OCI-LY1 (cell line): ENCODE measurements at regions not wholly inside any gene's neighbourhood (a gene's known extent, or its start where the extent isn't known, plus 50 kb on each side); places are given as distances from the start of the nearest gene placed in this dataset.

Experiments used
- H2AFZ ChIP-seq: fragments of 200-600 bp; sonication (generic), shearing (Covaris generic); 2 replicates; pipeline ENCODE4 v1.6.0; 2014; ENCODE audit warnings: antibody characterized with exemption, mild to moderate bottlenecking, low read length
- H3F3A ChIP-seq: fragments of 200-600 bp; sonication (generic), shearing (Covaris generic); 2 replicates; pipeline ENCODE4 v1.6.0; 2014; ENCODE audit warnings: mild to moderate bottlenecking, antibody characterized with exemption, low read length, moderate library complexity; ENCODE audit not compliant: insufficient read depth
- H3K27ac ChIP-seq: fragments of 200-600 bp; sonication (generic); 2 replicates; pipeline ENCODE4 v1.5.1; 2014; ENCODE audit warnings: low read length, mixed run types, mild to moderate bottlenecking, low read depth; ENCODE audit not compliant: poor library complexity, severe bottlenecking
- H3K27me3 ChIP-seq: fragments of 200-600 bp; sonication (generic); 2 replicates; pipeline ENCODE4 v1.6.0; 2014; ENCODE audit warnings: antibody characterized with exemption, mild to moderate bottlenecking, low read length, moderate library complexity; ENCODE audit not compliant: insufficient read depth
- H3K36me3 ChIP-seq: fragments of 200-600 bp; sonication (generic); 2 replicates; pipeline ENCODE4 v1.6.1; 2014; ENCODE audit warnings: mild to moderate bottlenecking, antibody characterized with exemption, low read length, moderate library complexity, mixed read lengths; ENCODE audit not compliant: insufficient read depth
- H3K4me1 ChIP-seq: fragments of 200-600 bp; sonication (generic); 2 replicates; pipeline ENCODE4 v1.5.1; 2014; ENCODE audit warnings: mild to moderate bottlenecking, low read length, moderate library complexity; ENCODE audit not compliant: insufficient read depth, severe bottlenecking
- H3K4me2 ChIP-seq: fragments of 200-600 bp; sonication (generic), shearing (Covaris generic); 2 replicates; pipeline ENCODE4 v1.6.1; 2014; ENCODE audit warnings: low read length
- H3K4me3 ChIP-seq: fragments of 200-600 bp; sonication (generic); 2 replicates; pipeline ENCODE4 v1.5.1; 2014; ENCODE audit warnings: low read length, low read depth, mild to moderate bottlenecking, mixed read lengths; ENCODE audit not compliant: poor library complexity, severe bottlenecking
- H3K79me2 ChIP-seq: fragments of 200-600 bp; shearing (Covaris generic); 2 replicates; pipeline ENCODE4 v1.6.1; 2016; ENCODE audit warnings: mixed run types, low read length, mixed read lengths; ENCODE audit not compliant: insufficient read depth
- H3K9ac ChIP-seq: fragments of 200-600 bp; sonication (generic), shearing (Covaris generic); 2 replicates; pipeline ENCODE4 v1.6.1; 2014; ENCODE audit warnings: mild to moderate bottlenecking, low read length, mixed read lengths
- H3K9me2 ChIP-seq: fragments of 200-600 bp; sonication (generic), shearing (Covaris generic); 2 replicates; pipeline ENCODE4 v1.6.1; 2014; ENCODE audit warnings: low read depth, mild to moderate bottlenecking, low read length, mixed read lengths
- H3K9me3 ChIP-seq: fragments of 200-600 bp; shearing (Covaris generic); 2 replicates; pipeline ENCODE4 v1.6.1; 2014; ENCODE audit warnings: low read length, mixed read lengths
- H4K20me1 ChIP-seq: fragments of 200-600 bp; sonication (generic), shearing (Covaris generic); 2 replicates; pipeline ENCODE4 v1.6.0; 2016; ENCODE audit warnings: mild to moderate bottlenecking, low read length; ENCODE audit not compliant: insufficient read depth
- CTCF ChIP-seq: fragments of 200-600 bp; sonication (generic), shearing (Covaris generic); IDR thresholded peaks from 2 replicates; pipeline ENCODE4 v1.5.1; 2017; ENCODE audit warnings: mild to moderate bottlenecking, antibody characterized with exemption, low read length, moderate library complexity, mixed read lengths
- EZH2 ChIP-seq: fragments of 200-600 bp; sonication (generic), shearing (Covaris generic); IDR thresholded peaks from 2 replicates; pipeline ENCODE4 v1.8.0; 2017; ENCODE audit warnings: borderline replicate concordance, mixed run types, mild to moderate bottlenecking, antibody characterized with exemption, low read length, moderate library complexity, mixed read lengths

- Histone ChIP-seq H3K9me3 (no peaks in the 10 kb centered on the region), H3K4me3 (no peak overlapping the region), H2AFZ (no peak overlapping the region), H3F3A (no peaks in the 10 kb centered on the region), H3K9me2 (no peaks in the 10 kb centered on the region), H3K27me3 (no peaks in the 10 kb centered on the region), H3K79me2 (no peaks in the 10 kb centered on the region), H3K4me2 (no peak overlapping the region), H3K9ac (no peak overlapping the region), H3K36me3 (no peaks in the 10 kb centered on the region), H3K4me1 (no peaks in the 10 kb centered on the region), H3K27ac (no peak overlapping the region), H4K20me1 (no peaks in the 10 kb centered on the region)
- TF ChIP-seq CTCF (no peak), EZH2 (no peak)
Measured at GRCh38 chr4:17356926-17357325, 155.0 kb downstream of the QDPR start.

- Histone ChIP-seq H3K36me3 (no peaks in the 10 kb centered on the region), H3K9me3 (no peaks in the 10 kb centered on the region), H3K4me2 (no peak overlapping the region), H3K4me1 (no peaks in the 10 kb centered on the region), H3K27ac (no peak overlapping the region), H3K4me3 (no peak overlapping the region), H3K79me2 (no peaks in the 10 kb centered on the region), H3K9me2 (no peaks in the 10 kb centered on the region), H3K9ac (no peak overlapping the region), H3F3A (no peaks in the 10 kb centered on the region), H2AFZ (no peak overlapping the region), H3K27me3 (no peaks in the 10 kb centered on the region), H4K20me1 (no peaks in the 10 kb centered on the region)
- TF ChIP-seq CTCF: no peak
- no peak for TF ChIP-seq EZH2
Measured at GRCh38 chr4:17352357-17352756, 159.5 kb downstream of the QDPR start.

GRCh38 chr4:17347445-17347844 lies 164.4 kb downstream of the QDPR start:
- no peaks in the 10 kb centered on the region for H3F3A ChIP-seq
- no peaks in the 10 kb centered on the region for H3K9me3 ChIP-seq
- no peak overlapping the region for H2AFZ ChIP-seq
- no peaks in the 10 kb centered on the region for H3K27me3 ChIP-seq
- H3K36me3 ChIP-seq: no peaks in the 10 kb centered on the region
- H3K9me2 ChIP-seq: no peaks in the 10 kb centered on the region
- H3K4me2 ChIP-seq: no peak overlapping the region
- no peaks in the 10 kb centered on the region for H4K20me1 ChIP-seq
- H3K9ac ChIP-seq: no peak overlapping the region
- H3K27ac ChIP-seq: no peak overlapping the region
- no peaks in the 10 kb centered on the region for H3K4me1 ChIP-seq
- no peaks in the 10 kb centered on the region for H3K79me2 ChIP-seq
- H3K4me3 ChIP-seq: no peak overlapping the region
- TF ChIP-seq CTCF: peak; percentile 53
- TF ChIP-seq EZH2: no peak
